Common myeloid progenitor, CD34-positive (primary cell): ENCODE measurements at regions not wholly inside any gene's neighbourhood (a gene's known extent, or its start where the extent isn't known, plus 50 kb on each side); places are given as distances from the start of the nearest gene placed in this dataset.

Experiments used
- CTCF ChIA-PET: fragments of 350-600 bp; sonication (Branson Sonifier 250); formaldehyde crosslinking; loops from one replicate; lab custom pipeline; 2021; ENCODE audit warnings: antibody characterized with exemption; lab: Charles Lee
- POLR2A ChIA-PET: fragments of 350-600 bp; sonication (Branson Sonifier 250); formaldehyde crosslinking; loops from one replicate; lab custom pipeline; 2021; ENCODE audit warnings: antibody characterized with exemption; lab: Charles Lee
- DNase-seq, 3 donors: peaks; one replicate each; pipeline versions ENCODE4 v3.0.0 to v3.0.0-alpha.2; 2013
- H3K27ac ChIP-seq, 2 experiments: 1 replicate in 1 of 2; 2 replicates in 1 of 2; pipeline ENCODE4 v1.7.0; 2013; ENCODE audit warnings: inconsistent platforms in 2 of 2, low read length in 2 of 2, mild to moderate bottlenecking in 2 of 2, low read depth in 1 of 2, moderate library complexity in 1 of 2; ENCODE audit not compliant: severe bottlenecking in 2 of 2, insufficient read depth in 1 of 2, poor library complexity in 1 of 2
- H3K27me3 ChIP-seq, 5 experiments: replicated peaks in 2 of 5; 1 replicate in 3 of 5; 2 replicates in 2 of 5; pipeline versions ENCODE4 v1.6.1 to v1.7.0; 2013; ENCODE audit warnings: low read length in 4 of 5, mild to moderate bottlenecking in 2 of 5, moderate library complexity in 2 of 5, inconsistent platforms in 1 of 5; ENCODE audit not compliant: insufficient read depth in 5 of 5, control insufficient read depth in 4 of 5
- H3K36me3 ChIP-seq, 4 experiments: 1 replicate in 2 of 4; 2 replicates in 2 of 4; pipeline versions ENCODE4 v1.6.1 to v1.7.0; 2013; ENCODE audit warnings: low read length in 3 of 4, control low read depth in 1 of 4, mild to moderate bottlenecking in 1 of 4; ENCODE audit not compliant: control insufficient read depth in 4 of 4, insufficient read depth in 4 of 4
- H3K4me1 ChIP-seq, 4 experiments: 1 replicate in 3 of 4; 2 replicates in 1 of 4; pipeline versions ENCODE4 v1.6.1 to v1.7.1; 2013; ENCODE audit warnings: low read length in 3 of 4, mild to moderate bottlenecking in 3 of 4, control low read depth in 1 of 4, inconsistent platforms in 1 of 4, moderate library complexity in 1 of 4; ENCODE audit not compliant: control insufficient read depth in 4 of 4, insufficient read depth in 4 of 4; ENCODE audit errors: control extremely low read depth in 1 of 4
- H3K4me3 ChIP-seq, 7 experiments: 1 replicate in 4 of 7; 2 replicates in 3 of 7; pipeline versions ENCODE4 v1.5.1 to v1.7.0; 2013; ENCODE audit warnings: mild to moderate bottlenecking in 7 of 7, low read length in 6 of 7, moderate library complexity in 6 of 7, inconsistent platforms in 2 of 7, low read depth in 2 of 7, control low read depth in 1 of 7; ENCODE audit not compliant: insufficient read depth in 4 of 7, control insufficient read depth in 1 of 7; ENCODE audit errors: extremely low read depth in 1 of 7
- H3K9me3 ChIP-seq, 5 experiments: 1 replicate in 4 of 5; 2 replicates in 1 of 5; pipeline versions ENCODE4 v1.6.1 to v1.7.1; 2013; ENCODE audit warnings: low read length in 4 of 5, mild to moderate bottlenecking in 2 of 5, inconsistent platforms in 1 of 5, low read depth in 1 of 5, moderate library complexity in 1 of 5; ENCODE audit not compliant: control insufficient read depth in 4 of 5, insufficient read depth in 2 of 5; ENCODE audit errors: control extremely low read depth in 1 of 5
- WGBS: methylation state at CpG from one replicate; pipeline ENCODE4 v1.1.5; 2013; ENCODE audit not compliant: insufficient coverage; 5-methylcytosine and 5-hydroxymethylcytosine counted together

- H3K27ac ChIP-seq = no peak overlapping the region
- 90% methylated on average over 3 of the region's 7 CpGs for WGBS
- H3K27me3 ChIP-seq = no peaks in the 10 kb centered on the region
- peak in 2 of 3 donors; percentile 19 to 23 for DNase-seq
- H3K36me3 ChIP-seq = no peaks in the 10 kb centered on the region
- no peak overlapping the region for H3K4me3 ChIP-seq
- CTCF ChIA-PET = interaction anchor here (1.4 kb wide), 1 partner anchor 15 kb away, joined by 3 read pairs; no protein-coding TSS in a partner anchor
- POLR2A ChIA-PET = no interaction called here
- peaks cover 0 to 14% (median 6%) of the 10 kb centered on the region in 4 experiments for H3K4me1 ChIP-seq
- no peaks in the 10 kb centered on the region for H3K9me3 ChIP-seq
Observed at GRCh38 chr16:65667011-65667578, 545.2 kb upstream of the CDH11 start.

GRCh38 chr16:65666132-65666941, 544.5 kb upstream of the CDH11 start:
- H3K4me1 ChIP-seq = peaks cover 0 to 11% (median 5%) of the 10 kb centered on the region in 4 experiments
- no peaks in the 10 kb centered on the region for H3K27me3 ChIP-seq
- H3K9me3 ChIP-seq = no peaks in the 10 kb centered on the region
- POLR2A ChIA-PET = no interaction called here
- no peak overlapping the region for H3K27ac ChIP-seq
- CTCF ChIA-PET = interaction anchor here (1.4 kb wide), 1 partner anchor 14 kb away, joined by 3 read pairs; no protein-coding TSS in a partner anchor
- H3K4me3 ChIP-seq = no peak overlapping the region
- no peaks in the 10 kb centered on the region for H3K36me3 ChIP-seq
- no peak for DNase-seq
- 94% methylated on average over 7 of the region's 11 CpGs for WGBS

DNA sequence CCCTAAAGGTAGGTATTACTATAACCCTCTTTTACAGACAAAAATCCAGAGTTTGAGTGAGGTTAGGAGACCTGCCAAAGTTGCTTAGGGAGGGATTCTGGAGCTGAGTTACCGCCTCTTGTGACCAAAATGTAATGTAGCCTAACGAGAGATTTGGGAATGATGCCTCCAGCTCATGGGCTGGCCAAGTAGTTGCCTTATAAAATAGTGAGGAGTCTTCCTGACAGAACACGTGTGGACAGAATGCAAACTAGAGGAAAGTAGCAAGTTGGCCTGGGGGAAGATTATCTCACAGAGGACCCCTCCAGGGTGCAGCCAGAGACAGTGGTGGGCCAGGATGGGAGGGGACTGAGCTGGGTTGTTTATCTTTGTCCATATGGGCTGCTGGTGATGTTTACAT, 543.7 kb upstream of the CDH11 start:
- WGBS = 96% methylated on average over 3 of the region's 3 CpGs

GRCh38 chr16:65663774-65664173, 541.9 kb upstream of the CDH11 start:
- H3K9me3 ChIP-seq = no peaks in the 10 kb centered on the region
- POLR2A ChIA-PET = no interaction called here
- H3K36me3 ChIP-seq = no peaks in the 10 kb centered on the region
- CTCF ChIA-PET = no interaction called here
- no peak overlapping the region for H3K4me3 ChIP-seq
- H3K27me3 ChIP-seq = peaks cover 0 to 3% (median 0%) of the 10 kb centered on the region in 5 experiments
- H3K4me1 ChIP-seq = peaks cover 0 to 6% (median 3%) of the 10 kb centered on the region in 4 experiments
- H3K27ac ChIP-seq = no peak overlapping the region
- DNase-seq = no peak
- 100% methylated on average over 3 of the region's 3 CpGs for WGBS

More for the DNA sequence above, 543.7 kb upstream of the CDH11 start:
- ChIA-PET POLR2A (no interaction called here), CTCF (interaction anchor here (1.4 kb wide), 1 partner anchor 13 kb away, joined by 3 read pairs; no protein-coding TSS in a partner anchor)
- no peaks in the 10 kb centered on the region for H3K36me3 ChIP-seq
- H3K27ac ChIP-seq = no peak overlapping the region
- H3K9me3 ChIP-seq = no peaks in the 10 kb centered on the region
- no peaks in the 10 kb centered on the region for H3K27me3 ChIP-seq
- DNase-seq = no peak
- H3K4me3 ChIP-seq = no peak overlapping the region
- H3K4me1 ChIP-seq = peaks cover 0 to 4% (median 1%) of the 10 kb centered on the region in 4 experiments

DNA sequence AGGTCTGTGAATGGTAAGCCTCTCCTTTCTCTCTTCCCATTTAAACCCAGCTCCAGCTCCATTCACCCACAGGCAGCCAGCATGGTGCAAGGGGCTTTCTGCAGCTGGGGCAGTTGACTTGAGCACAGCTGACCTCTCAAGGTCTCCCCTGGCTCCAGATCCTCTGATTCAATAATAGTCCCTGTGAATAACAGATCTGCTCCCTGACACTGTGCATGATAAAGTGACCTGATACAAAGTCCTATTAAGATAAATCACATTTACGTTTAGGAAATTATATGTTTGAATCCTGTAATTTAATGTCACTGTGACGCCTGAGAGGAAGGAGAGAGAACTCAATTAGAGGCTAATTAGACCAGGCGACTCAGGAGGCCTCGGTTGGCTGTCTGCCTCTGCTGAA, 540.4 kb upstream of the CDH11 start:
- CTCF ChIA-PET = interaction anchor here (1.5 kb wide), 1 partner anchor 9 kb away, joined by 6 read pairs; no protein-coding TSS in a partner anchor
- no peaks in the 10 kb centered on the region for H3K9me3 ChIP-seq
- H3K27ac ChIP-seq = no peak overlapping the region
- H3K27me3 ChIP-seq = peaks cover 0 to 18% (median 3%) of the 10 kb centered on the region in 5 experiments
- H3K4me1 ChIP-seq = peaks cover 0 to 8% (median 3%) of the 10 kb centered on the region in 4 experiments
- no peak for DNase-seq
- 100% methylated on average over 3 of the region's 4 CpGs for WGBS
- no peak overlapping the region for H3K4me3 ChIP-seq
- POLR2A ChIA-PET = no interaction called here
- H3K36me3 ChIP-seq = no peaks in the 10 kb centered on the region

- POLR2A ChIA-PET = no interaction called here
- 92% methylated on average over 4 of the region's 5 CpGs for WGBS
- CTCF ChIA-PET = interaction anchor here (1.5 kb wide), 1 partner anchor 10 kb away, joined by 6 read pairs; no protein-coding TSS in a partner anchor
- H3K36me3 ChIP-seq = no peaks in the 10 kb centered on the region
- no peak overlapping the region for H3K27ac ChIP-seq
- DNase-seq = no peak
- peaks cover 0 to 25% (median 7%) of the 10 kb centered on the region in 5 experiments for H3K27me3 ChIP-seq
- no peak overlapping the region for H3K4me3 ChIP-seq
- H3K4me1 ChIP-seq = peaks cover 0 to 8% (median 3%) of the 10 kb centered on the region in 4 experiments
- no peaks in the 10 kb centered on the region for H3K9me3 ChIP-seq
Observed at GRCh38 chr16:65661558-65661957, 539.7 kb upstream of the CDH11 start.

GRCh38 chr16:65660390-65660789, 538.5 kb upstream of the CDH11 start:
- ChIA-PET CTCF (no interaction called here), POLR2A (no interaction called here)
- Histone ChIP-seq H3K4me1 (peaks cover 0 to 8% (median 3%) of the 10 kb centered on the region in 4 experiments), H3K36me3 (no peaks in the 10 kb centered on the region), H3K27ac (no peak overlapping the region), H3K4me3 (no peak overlapping the region), H3K9me3 (no peaks in the 10 kb centered on the region), H3K27me3 (peaks cover 0 to 37% (median 14%) of the 10 kb centered on the region in 5 experiments)
- no peak for DNase-seq
- 96% methylated on average over 5 of the region's 5 CpGs for WGBS
